AG10803 (cell line): ENCODE measurements at regions not wholly inside any gene's neighbourhood (a gene's known extent, or its start where the extent isn't known, plus 50 kb on each side); places are given as distances from the start of the nearest gene placed in this dataset.
"Not testable (repeated sequence)": the region's sequence is repeated elsewhere in the genome, so short reads cannot be mapped to it uniquely, and the experiment has no call there.

Source experiments
- DNase-seq: peaks from one replicate; pipeline ENCODE4 v3.0.0; 2010; ENCODE audit warnings: low read depth
- H3K4me3 ChIP-seq: 2 replicates; pipeline ENCODE4 v1.5.1; 2011; ENCODE audit warnings: mild to moderate bottlenecking, low read length, control low read depth
- TF ChIP-seq, protein P1 (sequence below): conservative IDR thresholded peaks from 2 replicates; pipeline ENCODE4 v1.5.1; 2011; ENCODE audit warnings: mild to moderate bottlenecking, low read length, control low read depth, inconsistent platforms

GRCh38 chrX:34341258-34341657 lies 209.1 kb upstream of the FAM47A start:
- no peak for DNase-seq
- TF ChIP-seq, protein P1, sequence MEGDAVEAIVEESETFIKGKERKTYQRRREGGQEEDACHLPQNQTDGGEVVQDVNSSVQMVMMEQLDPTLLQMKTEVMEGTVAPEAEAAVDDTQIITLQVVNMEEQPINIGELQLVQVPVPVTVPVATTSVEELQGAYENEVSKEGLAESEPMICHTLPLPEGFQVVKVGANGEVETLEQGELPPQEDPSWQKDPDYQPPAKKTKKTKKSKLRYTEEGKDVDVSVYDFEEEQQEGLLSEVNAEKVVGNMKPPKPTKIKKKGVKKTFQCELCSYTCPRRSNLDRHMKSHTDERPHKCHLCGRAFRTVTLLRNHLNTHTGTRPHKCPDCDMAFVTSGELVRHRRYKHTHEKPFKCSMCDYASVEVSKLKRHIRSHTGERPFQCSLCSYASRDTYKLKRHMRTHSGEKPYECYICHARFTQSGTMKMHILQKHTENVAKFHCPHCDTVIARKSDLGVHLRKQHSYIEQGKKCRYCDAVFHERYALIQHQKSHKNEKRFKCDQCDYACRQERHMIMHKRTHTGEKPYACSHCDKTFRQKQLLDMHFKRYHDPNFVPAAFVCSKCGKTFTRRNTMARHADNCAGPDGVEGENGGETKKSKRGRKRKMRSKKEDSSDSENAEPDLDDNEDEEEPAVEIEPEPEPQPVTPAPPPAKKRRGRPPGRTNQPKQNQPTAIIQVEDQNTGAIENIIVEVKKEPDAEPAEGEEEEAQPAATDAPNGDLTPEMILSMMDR, result no peak
- no peak overlapping the region for H3K4me3 ChIP-seq

DNA sequence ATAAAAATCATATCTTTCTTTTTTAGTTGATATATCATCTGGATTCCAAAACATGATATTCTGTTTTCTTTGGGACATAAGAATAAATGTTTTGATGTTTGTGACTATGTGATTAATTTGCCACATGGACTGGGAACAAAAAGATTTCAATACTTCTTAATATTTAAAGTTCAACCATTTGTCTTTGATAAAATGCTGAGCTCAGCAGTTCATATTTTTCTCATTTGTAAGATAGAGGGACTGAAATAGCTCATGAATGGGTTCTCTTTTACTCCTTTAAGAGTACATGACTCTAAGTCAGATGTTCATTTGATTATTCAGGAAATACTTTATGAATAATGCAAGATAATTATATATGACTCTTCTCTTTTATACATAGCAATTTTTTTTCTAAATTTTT lies 205.9 kb upstream of the FAM47A start:
- no peak for DNase-seq
- TF ChIP-seq, protein P1, result no peak
- H3K4me3 ChIP-seq, result no peak overlapping the region

GRCh38 chrX:34335376-34335775 lies 203.3 kb upstream of the FAM47A start:
- not testable (repeated sequence) for DNase-seq, H3K4me3 ChIP-seq

- TF ChIP-seq, protein P1, result no peak
- no peak for DNase-seq
- no peak overlapping the region for H3K4me3 ChIP-seq
These were observed 200.2 kb upstream of the FAM47A start for GRCh38 chrX:34332334-34332733.

- TF ChIP-seq, protein P1, result no peak
- H3K4me3 ChIP-seq, result no peak overlapping the region
- no peak for DNase-seq
These were observed 193.3 kb upstream of the FAM47A start for GRCh38 chrX:34325460-34325859.

GRCh38 chrX:34320424-34320823 lies 188.3 kb upstream of the FAM47A start:
- H3K4me3 ChIP-seq, DNase-seq: not testable (repeated sequence)

- TF ChIP-seq, protein P1, result peak; percentile 42
- no peak overlapping the region for H3K4me3 ChIP-seq
- peak; percentile 2 for DNase-seq
These were observed 168.8 kb upstream of the FAM47A start for GRCh38 chrX:34300871-34301270.

GRCh38 chrX:34299451-34299967 lies 167.4 kb upstream of the FAM47A start:
- TF ChIP-seq, protein P1, result no peak
- DNase-seq, result no peak
- H3K4me3 ChIP-seq, result no peak overlapping the region
